ENCODE measurements at regions not wholly inside any gene's neighbourhood (a gene's known extent, or its start where the extent isn't known, plus 50 kb on each side); places are given as distances from the start of the nearest gene placed in this dataset.

DNA sequence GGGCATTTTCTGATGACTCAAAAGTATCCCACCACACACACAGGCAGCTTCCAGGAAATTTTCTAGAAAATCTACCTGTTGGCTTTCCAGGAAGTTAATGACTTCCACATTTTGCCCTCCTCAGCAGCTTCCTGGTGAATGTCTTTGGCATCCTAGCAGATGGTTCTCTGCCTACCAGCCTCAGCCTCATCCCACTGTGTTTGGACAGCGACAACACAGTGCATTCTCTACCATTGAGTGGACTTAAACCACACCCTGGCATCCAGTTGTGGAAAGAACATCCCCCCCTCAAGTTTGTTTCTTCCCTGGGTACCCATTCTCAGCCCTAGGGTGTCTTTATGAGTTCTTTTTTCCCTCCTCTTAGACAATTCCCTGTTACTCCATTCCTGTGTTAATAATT, 50.8 kb upstream of the GADL1 start:
- ChIA-PET CTCF (ENCODE audit: low intra/inter-chr PET ratio, low total read pairs) (no interaction called here), POLR2A (no interaction called here)
- Histone ChIP-seq H4K20me1 (ENCODE audit: insufficient read depth, low read length) (no peaks in the 10 kb centered on the region), H3K27me3 (ENCODE audit: control insufficient read depth in 1 of 2, insufficient read depth in 2 of 2, low read length in 2 of 2) (peaks cover 0 to 2% of the 10 kb centered on the region in 2 experiments; a peak in 1 of 5 replicates), H3K27ac (ENCODE audit: extremely low read length, insufficient read depth, low read length) (no peak overlapping the region), H3K36me3 (replicated peaks in 1 of 2; ENCODE audit: control insufficient read depth in 1 of 2, insufficient read depth in 2 of 2, low read length in 2 of 2) (no peaks in the 10 kb centered on the region), H3K9me3 (ENCODE audit: low read length) (no peaks in the 10 kb centered on the region), H3K9ac (ENCODE audit: insufficient read depth, low read depth, low read length) (no peak overlapping the region), H3K4me2 (ENCODE audit: low read depth, low read length) (no peak overlapping the region), H3K4me1 (ENCODE audit: insufficient read depth, low read length) (no peaks in the 10 kb centered on the region), H2AFZ (ENCODE audit: low read length) (no peak overlapping the region), H3K4me3 (replicated peaks in 1 of 3; ENCODE audit: insufficient read depth in 1 of 3, low read depth in 2 of 3, low read length in 3 of 3) (no peak overlapping the region), H3K79me2 (ENCODE audit: insufficient read depth, low read length) (no peaks in the 10 kb centered on the region)
- no peak for DNase-seq (ENCODE audit: low spot score)
- intact Hi-C loops (cut with micrococcal nuclease; ENCODE audit: unreplicated experiment) (no loop called here), in situ Hi-C loops (cut with HindIII; ENCODE audit: extremely low pct_ligation_motif_present, low pct_unique_long_range_greater_than_20kb) (no loop called here)
- no peak for TF ChIP-seq ZNF264 (CRISPR knock-in tag; IDR thresholded peaks at IDR 0.05)
- TF ChIP-seq PLRG1 (conservative IDR thresholded peaks at IDR 0.05), result no peak
- no peak for TF ChIP-seq SMARCE1 (IDR thresholded peaks at IDR 0.05; ENCODE audit: borderline replicate concordance)
- TF ChIP-seq HBP1 (CRISPR knock-in tag; IDR thresholded peaks at IDR 0.05; ENCODE audit: low read depth), result no peak
- TF ChIP-seq POLR2A (IDR thresholded peaks at IDR 0.05; ENCODE audit: insufficient read depth in 1 of 2, low read depth in 2 of 2, low read length in 2 of 2), result no peak
- no peak for TF ChIP-seq ZNF292 (CRISPR knock-in tag; IDR thresholded peaks at IDR 0.05; ENCODE audit: borderline replicate concordance, low read depth)
- no peak for TF ChIP-seq ZSCAN25 (CRISPR knock-in tag; IDR thresholded peaks at IDR 0.05)
- no peak for TF ChIP-seq ZNF143 (CRISPR knock-in tag; IDR thresholded peaks at IDR 0.05)
- TF ChIP-seq, protein P1, sequence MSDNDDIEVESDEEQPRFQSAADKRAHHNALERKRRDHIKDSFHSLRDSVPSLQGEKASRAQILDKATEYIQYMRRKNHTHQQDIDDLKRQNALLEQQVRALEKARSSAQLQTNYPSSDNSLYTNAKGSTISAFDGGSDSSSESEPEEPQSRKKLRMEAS (IDR thresholded peaks at IDR 0.05), result no peak
- TF ChIP-seq ZSCAN9 (CRISPR knock-in tag; IDR thresholded peaks at IDR 0.05; ENCODE audit: borderline replicate concordance), result no peak
- TF ChIP-seq ZNF773 (CRISPR knock-in tag; IDR thresholded peaks at IDR 0.05; ENCODE audit: borderline replicate concordance), result no peak
- no peak for TF ChIP-seq ZKSCAN8 (CRISPR knock-in tag; IDR thresholded peaks at IDR 0.05; ENCODE audit: borderline replicate concordance)
- BruUV-seq (replicated peaks), result no TSS peak
- 0% methylated on average over 1 of the region's 1 CpG for WGBS (ENCODE audit: low lambda C conversion rate)
- no peak for FAIRE-seq
- ATAC-seq, result no peak

All from HepG2 (cell line).